GM23338 (cell line): ENCODE measurements at regions not wholly inside any gene's neighbourhood (a gene's known extent, or its start where the extent isn't known, plus 50 kb on each side); places are given as distances from the start of the nearest gene placed in this dataset.

Experiments used
- ATAC-seq: fragments of 200-7000 bp; cut with Tn5 transposase; 3 replicates; pipeline ENCODE4 v1.9.1; 2020
- DNase-seq: peaks from one replicate; pipeline ENCODE4 v3.0.0-alpha.2; 2015; ENCODE audit warnings: low spot score
- H2AFZ ChIP-seq: fragments of 200-600 bp; sonication (generic); 2 replicates; pipeline ENCODE4 v1.8.0; 2016; ENCODE audit warnings: antibody characterized with exemption, mild to moderate bottlenecking, moderate library complexity
- H3F3A ChIP-seq: fragments of 200-600 bp; sonication (generic); replicated peaks from 2 replicates; pipeline ENCODE4 v1.8.0; 2017; ENCODE audit warnings: antibody characterized with exemption, mixed run types, low read depth
- H3K27ac ChIP-seq: fragments of 200-600 bp; sonication (generic); 2 replicates; pipeline ENCODE4 v1.6.1; 2016; ENCODE audit warnings: low read depth
- H3K27me3 ChIP-seq: fragments of 200-600 bp; sonication (generic); 2 replicates; pipeline ENCODE4 v1.8.0; 2016; ENCODE audit warnings: mild to moderate bottlenecking, mixed run types, moderate library complexity; ENCODE audit not compliant: insufficient read depth
- H3K36me3 ChIP-seq: fragments of 200-600 bp; sonication (generic); 2 replicates; pipeline ENCODE4 v1.8.0; 2016; ENCODE audit warnings: mild to moderate bottlenecking; ENCODE audit not compliant: insufficient read depth
- H3K4me1 ChIP-seq: fragments of 200-600 bp; sonication (generic); 2 replicates; pipeline ENCODE4 v1.8.0; 2016; ENCODE audit warnings: mild to moderate bottlenecking, moderate library complexity; ENCODE audit not compliant: insufficient read depth
- H3K4me2 ChIP-seq: fragments of 200-600 bp; sonication (generic); 2 replicates; pipeline ENCODE4 v1.7.1; 2017; ENCODE audit warnings: mixed run types
- H3K4me3 ChIP-seq: fragments of 200-600 bp; sonication (generic); 2 replicates; pipeline ENCODE4 v1.6.1; 2016; ENCODE audit warnings: mixed run types
- H3K79me2 ChIP-seq: fragments of 200-600 bp; sonication (generic); replicated peaks from 2 replicates; pipeline ENCODE4 v1.8.0; 2017; ENCODE audit warnings: mild to moderate bottlenecking; ENCODE audit not compliant: insufficient read depth
- H3K9me2 ChIP-seq: fragments of 200-600 bp; sonication (generic); 2 replicates; pipeline ENCODE4 v1.8.0; 2017; ENCODE audit not compliant: insufficient read depth
- H4K20me1 ChIP-seq: fragments of 200-600 bp; sonication (generic); replicated peaks from 2 replicates; pipeline ENCODE4 v1.8.0; 2017; ENCODE audit warnings: mild to moderate bottlenecking; ENCODE audit not compliant: insufficient read depth
- H3K27ac Mint-ChIP-seq: 2 replicates; pipeline ENCODE4 v1.8.0; 2020; ENCODE audit warnings: inconsistent platforms, mild to moderate bottlenecking, moderate library complexity, mixed read lengths
- H3K27me3 Mint-ChIP-seq: 3 replicates; pipeline ENCODE4 v1.8.0; 2022; ENCODE audit warnings: low read depth, mild to moderate bottlenecking, moderate library complexity, mixed read lengths, inconsistent platforms; ENCODE audit not compliant: insufficient read depth, poor library complexity
- H3K36me3 Mint-ChIP-seq: 3 replicates; pipeline ENCODE4 v1.8.0; 2021; ENCODE audit warnings: low read depth, mild to moderate bottlenecking, inconsistent platforms, moderate library complexity, mixed read lengths
- H3K4me1 Mint-ChIP-seq: 3 replicates; pipeline ENCODE4 v1.8.0; 2020; ENCODE audit warnings: mild to moderate bottlenecking, inconsistent platforms, mixed read lengths
- H3K4me3 Mint-ChIP-seq: 3 replicates; pipeline ENCODE4 v1.8.0; 2021; ENCODE audit warnings: moderate library complexity, mild to moderate bottlenecking, inconsistent platforms, mixed read lengths
- H3K9me3 Mint-ChIP-seq: 3 replicates; pipeline ENCODE4 v1.8.0; 2020; ENCODE audit warnings: moderate library complexity, mild to moderate bottlenecking, inconsistent platforms, mixed read lengths
- CREB1 ChIP-seq: fragments of 250-450 bp; sonication (Bioruptor Pico); IDR thresholded peaks from 2 replicates; pipeline ENCODE4 v1.5.0; 2020; ENCODE audit warnings: low read depth, mild to moderate bottlenecking, moderate library complexity
- CTCF ChIP-seq, 2 experiments: fragments of 200-600 bp in 1 of 2; sonication (generic) in 1 of 2; conservative IDR thresholded peaks; 2 replicates each; pipeline versions ENCODE4 v1.5.1 to v1.6.1; 2016 to 2017; ENCODE audit warnings: antibody characterized with exemption in 2 of 2, low read depth in 2 of 2, mild to moderate bottlenecking in 2 of 2, moderate library complexity in 1 of 2
- EZH2 ChIP-seq: fragments of 200-600 bp; sonication (generic); IDR thresholded peaks from one replicate; pipeline ENCODE4 v1.8.0; 2017; ENCODE audit warnings: antibody characterized with exemption, mild to moderate bottlenecking, low read depth; ENCODE audit not compliant: unreplicated experiment
- EZH2phosphoT487 ChIP-seq: fragments of 200-600 bp; sonication (generic); IDR thresholded peaks from one replicate; pipeline ENCODE4 v1.8.1; 2018; ENCODE audit warnings: antibody characterized with exemption; ENCODE audit not compliant: unreplicated experiment
- JUNB ChIP-seq: IDR thresholded peaks from one replicate; pipeline ENCODE4 v1.6.1; 2016; ENCODE audit warnings: antibody characterized with exemption; ENCODE audit not compliant: unreplicated experiment
- NANOG ChIP-seq: IDR thresholded peaks from 2 replicates; pipeline ENCODE4 v1.6.1; 2016; ENCODE audit warnings: antibody characterized with exemption, borderline replicate concordance
- REST ChIP-seq: IDR thresholded peaks from one replicate; pipeline ENCODE4 v1.6.1; 2018; ENCODE audit warnings: antibody characterized with exemption; ENCODE audit not compliant: unreplicated experiment
- STAT1 ChIP-seq: IDR thresholded peaks from one replicate; pipeline ENCODE4 v1.6.1; 2016; ENCODE audit warnings: antibody characterized with exemption; ENCODE audit not compliant: unreplicated experiment
- ZNF114 ChIP-seq: fragments of 250-450 bp; sonication (Bioruptor Pico); IDR thresholded peaks from 2 replicates; pipeline ENCODE4 v1.5.0; 2020; ENCODE audit warnings: mild to moderate bottlenecking, moderate library complexity
- ZNF331 ChIP-seq: fragments of 250-450 bp; sonication (Bioruptor Pico); IDR thresholded peaks from 2 replicates; pipeline ENCODE4 v1.5.0; 2020; ENCODE audit warnings: low read depth, mild to moderate bottlenecking, moderate library complexity
- ZNF462 ChIP-seq: fragments of 250-450 bp; sonication (Bioruptor Pico); IDR thresholded peaks from 2 replicates; pipeline ENCODE4 v1.5.0; 2020; ENCODE audit warnings: mild to moderate bottlenecking, moderate library complexity
- TF ChIP-seq, protein P1 (sequence below): IDR thresholded peaks from 2 replicates; pipeline ENCODE4 v1.6.1; 2016; ENCODE audit warnings: antibody characterized with exemption

DNA sequence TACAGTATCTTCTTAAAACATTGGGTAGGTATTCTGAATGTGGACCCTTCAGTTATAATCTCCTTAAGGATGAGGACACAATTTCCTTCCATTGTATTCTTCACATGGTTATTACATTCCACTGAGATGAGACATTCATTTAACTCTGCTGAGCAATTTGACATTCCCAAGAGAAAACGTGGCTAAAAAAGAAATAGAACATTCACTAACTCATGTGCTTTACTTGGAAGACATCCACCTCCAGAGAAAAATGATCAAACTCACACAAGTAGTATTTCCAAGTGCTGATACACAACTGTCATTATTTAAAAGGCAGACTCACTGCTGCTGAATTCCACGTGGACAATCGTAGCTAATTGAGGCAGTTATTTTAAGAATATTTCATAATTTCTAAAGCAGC, 227.9 kb upstream of the ANKRD50 start (continued):
- TF ChIP-seq ZNF462 (CRISPR knock-in tag), result no peak
- TF ChIP-seq, protein P1, sequence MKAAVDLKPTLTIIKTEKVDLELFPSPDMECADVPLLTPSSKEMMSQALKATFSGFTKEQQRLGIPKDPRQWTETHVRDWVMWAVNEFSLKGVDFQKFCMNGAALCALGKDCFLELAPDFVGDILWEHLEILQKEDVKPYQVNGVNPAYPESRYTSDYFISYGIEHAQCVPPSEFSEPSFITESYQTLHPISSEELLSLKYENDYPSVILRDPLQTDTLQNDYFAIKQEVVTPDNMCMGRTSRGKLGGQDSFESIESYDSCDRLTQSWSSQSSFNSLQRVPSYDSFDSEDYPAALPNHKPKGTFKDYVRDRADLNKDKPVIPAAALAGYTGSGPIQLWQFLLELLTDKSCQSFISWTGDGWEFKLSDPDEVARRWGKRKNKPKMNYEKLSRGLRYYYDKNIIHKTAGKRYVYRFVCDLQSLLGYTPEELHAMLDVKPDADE, result no peak

DNA sequence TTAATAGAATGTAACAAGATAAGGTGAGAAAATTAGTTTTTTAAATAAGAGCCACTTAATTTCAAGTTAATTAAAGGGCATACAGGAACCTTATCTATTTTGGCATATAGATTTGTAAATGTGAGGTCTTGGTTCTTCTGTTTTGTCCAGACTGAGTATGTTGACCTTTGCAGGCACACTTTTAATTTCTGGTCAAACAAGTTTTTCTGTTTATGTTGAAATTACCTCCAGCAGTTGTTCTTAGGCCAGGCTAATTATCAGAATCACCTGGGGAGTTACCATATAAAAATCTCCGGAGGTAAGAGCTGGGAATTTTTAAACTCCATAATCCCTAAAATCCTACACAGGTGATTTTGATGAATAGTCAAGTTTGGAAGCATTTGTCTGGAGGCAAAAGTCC, 227.4 kb upstream of the ANKRD50 start:
- H3K36me3 ChIP-seq, result no peaks in the 10 kb centered on the region
- no peaks in the 10 kb centered on the region for H3K79me2 ChIP-seq
- no peak overlapping the region for H3K4me3 ChIP-seq
- no peaks in the 10 kb centered on the region for H3K27me3 Mint-ChIP-seq
- no peak overlapping the region for H2AFZ ChIP-seq
- ATAC-seq, result no peak
- no peaks in the 10 kb centered on the region for H3K27me3 ChIP-seq
- H3K4me2 ChIP-seq, result no peak overlapping the region
- H3K27ac Mint-ChIP-seq, result no peak overlapping the region
- no peak overlapping the region for H3K4me3 Mint-ChIP-seq
- H3K9me3 Mint-ChIP-seq, result no peaks in the 10 kb centered on the region
- no peaks in the 10 kb centered on the region for H3K9me2 ChIP-seq
- no peaks in the 10 kb centered on the region for H3F3A ChIP-seq
- peaks cover 27% of the 10 kb centered on the region for H3K4me1 Mint-ChIP-seq
- no peaks in the 10 kb centered on the region for H4K20me1 ChIP-seq
- no peak for DNase-seq
- no peak overlapping the region for H3K27ac ChIP-seq
- peaks cover 12% of the 10 kb centered on the region for H3K4me1 ChIP-seq
- H3K36me3 Mint-ChIP-seq, result no peaks in the 10 kb centered on the region
- TF ChIP-seq, protein P1, result no peak
- TF ChIP-seq CTCF (conservative IDR thresholded peaks at IDR 0.05; ENCODE audit: low read depth in 2 of 2), result no peak
- TF ChIP-seq REST, result no peak
- no peak for TF ChIP-seq NANOG
- no peak for TF ChIP-seq STAT1
- no peak for TF ChIP-seq ZNF114
- no peak for TF ChIP-seq EZH2phosphoT487
- TF ChIP-seq ZNF331, result no peak
- TF ChIP-seq EZH2, result no peak
- TF ChIP-seq JUNB, result no peak
- TF ChIP-seq CREB1 (CRISPR knock-in tag), result no peak
